Liver (tissue), 8 donors: ENCODE measurements at regions not wholly inside any gene's neighbourhood (a gene's known extent, or its start where the extent isn't known, plus 50 kb on each side); places are given as distances from the start of the nearest gene placed in this dataset.

ENCODE experiments used
- DNase-seq: peaks from one replicate; pipeline ENCODE4 v3.0.0-alpha.2; 2017; ENCODE audit warnings: low spot score
- H3K27ac ChIP-seq, 2 donors: one replicate each; pipeline ENCODE4 v1.7.0; 2013; ENCODE audit warnings: inconsistent platforms in 2 of 2, low read length in 2 of 2, control low read depth in 1 of 2, low read depth in 1 of 2, mild to moderate bottlenecking in 1 of 2
- H3K27me3 ChIP-seq, 4 donors: one replicate each; pipeline versions ENCODE4 v1.6.1 to v1.7.0; 2013; ENCODE audit warnings: low read length in 3 of 4, inconsistent platforms in 1 of 4, mild to moderate bottlenecking in 1 of 4, moderate library complexity in 1 of 4; ENCODE audit not compliant: control insufficient read depth in 4 of 4, insufficient read depth in 4 of 4
- H3K36me3 ChIP-seq, 4 donors: one replicate each; pipeline versions ENCODE4 v1.6.1 to v1.7.0; 2013; ENCODE audit warnings: low read length in 3 of 4, mild to moderate bottlenecking in 3 of 4, low read depth in 1 of 4, moderate library complexity in 1 of 4; ENCODE audit not compliant: control insufficient read depth in 4 of 4, insufficient read depth in 3 of 4
- H3K4me1 ChIP-seq, 4 donors: one replicate each; pipeline versions ENCODE4 v1.6.1 to v1.7.0; 2013; ENCODE audit warnings: low read length in 3 of 4, mild to moderate bottlenecking in 3 of 4, moderate library complexity in 1 of 4; ENCODE audit not compliant: control insufficient read depth in 4 of 4, insufficient read depth in 4 of 4
- H3K4me3 ChIP-seq, 3 donors: one replicate each; pipeline versions ENCODE4 v1.6.1 to v1.7.0; 2013; ENCODE audit warnings: low read length in 3 of 3, control low read depth in 1 of 3, low read depth in 1 of 3, mild to moderate bottlenecking in 1 of 3
- H3K9ac ChIP-seq, 2 donors: one replicate each; pipeline ENCODE4 v1.7.0; 2013; ENCODE audit warnings: low read length in 2 of 2, mild to moderate bottlenecking in 2 of 2, moderate library complexity in 2 of 2, control low read depth in 1 of 2, low read depth in 1 of 2
- H3K9me3 ChIP-seq, 4 donors: one replicate each; pipeline versions ENCODE4 v1.6.1 to v1.7.0; 2013; ENCODE audit warnings: low read length in 3 of 4; ENCODE audit not compliant: control insufficient read depth in 4 of 4
- CTCF ChIP-seq: fragments of 150-350 bp; IDR thresholded peaks from 2 replicates; pipeline ENCODE4 v1.5.1; 2017; ENCODE audit warnings: improper control_type of control experiment, low read depth, low read length; ENCODE audit not compliant: missing input control
- FOXA1 ChIP-seq: IDR thresholded peaks from 2 replicates; pipeline ENCODE4 v1.6.1; 2016; ENCODE audit warnings: antibody characterized with exemption
- FOXA2 ChIP-seq: IDR thresholded peaks from 2 replicates; pipeline ENCODE4 v1.6.1; 2016; ENCODE audit warnings: antibody characterized with exemption
- HNF4A ChIP-seq, 2 donors: conservative IDR thresholded peaks; 2 replicates each; pipeline ENCODE4 v1.6.1; 2016; ENCODE audit warnings: antibody characterized with exemption in 2 of 2, mild to moderate bottlenecking in 2 of 2
- HNF4G ChIP-seq: IDR thresholded peaks from 2 replicates; pipeline ENCODE4 v1.6.1; 2016; ENCODE audit warnings: antibody characterized with exemption
- JUND ChIP-seq, 2 donors: IDR thresholded peaks; 2 replicates each; pipeline ENCODE4 v1.6.1; 2016; ENCODE audit warnings: antibody characterized with exemption in 2 of 2
- MAX ChIP-seq: IDR thresholded peaks from 2 replicates; pipeline ENCODE4 v1.6.1; 2016; ENCODE audit warnings: antibody characterized with exemption
- NR2F2 ChIP-seq: IDR thresholded peaks from 2 replicates; pipeline ENCODE4 v1.6.1; 2016; ENCODE audit warnings: antibody characterized with exemption
- RAD21 ChIP-seq, 2 donors: IDR thresholded peaks; 2 replicates each; pipeline ENCODE4 v1.6.1; 2016; ENCODE audit warnings: antibody characterized with exemption in 2 of 2, mild to moderate bottlenecking in 2 of 2
- REST ChIP-seq: IDR thresholded peaks from 2 replicates; pipeline ENCODE4 v1.6.1; 2016; ENCODE audit warnings: antibody characterized with exemption, mild to moderate bottlenecking
- RXRA ChIP-seq, 2 donors: IDR thresholded peaks; 2 replicates each; pipeline ENCODE4 v1.6.1; 2017 to 2018; ENCODE audit warnings: antibody characterized with exemption in 2 of 2, mild to moderate bottlenecking in 1 of 2
- SP1 ChIP-seq: IDR thresholded peaks from 2 replicates; pipeline ENCODE4 v1.6.1; 2018; ENCODE audit warnings: antibody characterized with exemption, mild to moderate bottlenecking
- TAF1 ChIP-seq: conservative IDR thresholded peaks from 2 replicates; pipeline ENCODE4 v1.6.1; 2016; ENCODE audit warnings: antibody characterized with exemption, mild to moderate bottlenecking
- ZBTB33 ChIP-seq: IDR thresholded peaks from 2 replicates; pipeline ENCODE4 v1.6.1; 2016; ENCODE audit warnings: antibody characterized with exemption
- WGBS: extraction: QIAGEN DNeasy Blood & Tissue Kit; methylation state at CpG from one replicate; pipeline ENCODE4 v1.1.7; 2013; 5-methylcytosine and 5-hydroxymethylcytosine counted together
- donor health status: healthy.
- donor health status: healthy.
- donor health status: healthy.
- donor health status: healthy.
- donor health status: healthy.

- Histone ChIP-seq H3K4me3 (no peak overlapping the region), H3K9ac (no peak overlapping the region), H3K27me3 (peaks cover 0 to 2% (median 0%) of the 10 kb centered on the region in 4 donors), H3K4me1 (no peaks in the 10 kb centered on the region), H3K9me3 (no peaks in the 10 kb centered on the region), H3K36me3 (no peaks in the 10 kb centered on the region), H3K27ac (no peak overlapping the region)
- 65% methylated on average over 7 of the region's 7 CpGs for WGBS
- TF ChIP-seq HNF4G (no peak), MAX (no peak), JUND (IDR thresholded peaks at IDR 0.05) (no peak), SP1 (no peak), REST (no peak), FOXA2 (no peak), TAF1 (no peak), NR2F2 (no peak), ZBTB33 (no peak), FOXA1 (no peak), RXRA (IDR thresholded peaks at IDR 0.05) (no peak), CTCF (no peak), HNF4A (conservative IDR thresholded peaks at IDR 0.05) (no peak)
- DNase-seq, result no peak
Measured at GRCh38 chr3:44076221-44076829, 165.4 kb upstream of the TOPAZ1 start.

- no peaks in the 10 kb centered on the region for H3K4me1 ChIP-seq
- no peaks in the 10 kb centered on the region for H3K36me3 ChIP-seq
- H3K27ac ChIP-seq, result no peak overlapping the region
- no peak overlapping the region for H3K4me3 ChIP-seq
- no peaks in the 10 kb centered on the region for H3K9me3 ChIP-seq
- H3K27me3 ChIP-seq, result peaks cover 0 to 2% (median 0%) of the 10 kb centered on the region in 4 donors
- no peak overlapping the region for H3K9ac ChIP-seq
- WGBS, result 41% methylated on average over 5 of the region's 5 CpGs
- DNase-seq, result no peak
- TF ChIP-seq CTCF (peak; percentile 11), ZBTB33 (no peak), RAD21 (IDR thresholded peaks at IDR 0.05) (peak in 1 of 2 donors; percentile 11)
Measured at GRCh38 chr3:44077267-44077666, 164.4 kb upstream of the TOPAZ1 start.
